Chondrocyte (in vitro differentiated cells): ENCODE measurements at regions not wholly inside any gene's neighbourhood (a gene's known extent, or its start where the extent isn't known, plus 50 kb on each side); places are given as distances from the start of the nearest gene placed in this dataset.

ENCODE experiments used
- DNase-seq: peaks from one replicate; pipeline ENCODE4 v3.0.0; 2021; ENCODE audit warnings: mixed read lengths, low spot score
- H3K27ac Mint-ChIP-seq: one replicate; pipeline ENCODE4 v1.8.0; 2021; ENCODE audit warnings: mild to moderate bottlenecking, moderate library complexity, mixed read lengths; ENCODE audit not compliant: unreplicated experiment
- H3K27me3 Mint-ChIP-seq: 2 replicates; pipeline ENCODE4 v1.8.0; 2021; ENCODE audit warnings: low read depth, mixed read lengths
- H3K36me3 Mint-ChIP-seq: 2 replicates; pipeline ENCODE4 v1.8.0; 2021; ENCODE audit warnings: low read depth, mixed read lengths
- H3K4me1 Mint-ChIP-seq: 2 replicates; pipeline ENCODE4 v1.8.0; 2021; ENCODE audit warnings: low read depth, mild to moderate bottlenecking, mixed read lengths
- H3K4me3 Mint-ChIP-seq: one replicate; pipeline ENCODE4 v1.8.0; 2021; ENCODE audit warnings: mild to moderate bottlenecking, moderate library complexity, mixed read lengths; ENCODE audit not compliant: unreplicated experiment
- H3K9me3 Mint-ChIP-seq: 2 replicates; pipeline ENCODE4 v1.8.0; 2021; ENCODE audit warnings: low read depth, mixed read lengths
- CTCF ChIP-seq: fragments of 200-600 bp; sonication (generic); IDR thresholded peaks from 2 replicates; pipeline ENCODE4 v1.5.0; 2021; ENCODE audit warnings: antibody characterized with exemption, mild to moderate bottlenecking, moderate library complexity

- no peak for DNase-seq
These were observed 97.9 kb upstream of the FAR2 start for GRCh38 chr12:29051221-29051620.

GRCh38 chr12:29053567-29053966 is 95.5 kb upstream of the FAR2 start:
- no peak for DNase-seq
- peaks cover 6% of the 10 kb centered on the region for H3K9me3 Mint-ChIP-seq
- H3K36me3 Mint-ChIP-seq = no peaks in the 10 kb centered on the region
- H3K27me3 Mint-ChIP-seq = no peaks in the 10 kb centered on the region
- H3K4me1 Mint-ChIP-seq = no peaks in the 10 kb centered on the region
- H3K27ac Mint-ChIP-seq = no peak overlapping the region
- TF ChIP-seq CTCF = no peak
- H3K4me3 Mint-ChIP-seq = no peak overlapping the region

More at GRCh38 chr12:29051221-29051620, 97.9 kb upstream of the FAR2 start:
- peaks cover 15% of the 10 kb centered on the region for H3K9me3 Mint-ChIP-seq
- H3K4me1 Mint-ChIP-seq = no peaks in the 10 kb centered on the region
- H3K4me3 Mint-ChIP-seq = no peak overlapping the region
- H3K36me3 Mint-ChIP-seq = peaks cover 3% of the 10 kb centered on the region
- no peak overlapping the region for H3K27ac Mint-ChIP-seq
- no peak for TF ChIP-seq CTCF
- H3K27me3 Mint-ChIP-seq = no peaks in the 10 kb centered on the region

GRCh38 chr12:29054858-29055663 is 94.0 kb upstream of the FAR2 start:
- H3K36me3 Mint-ChIP-seq = no peaks in the 10 kb centered on the region
- no peak for TF ChIP-seq CTCF
- no peaks in the 10 kb centered on the region for H3K27me3 Mint-ChIP-seq
- peaks cover 3% of the 10 kb centered on the region for H3K9me3 Mint-ChIP-seq
- H3K27ac Mint-ChIP-seq = no peak overlapping the region
- H3K4me3 Mint-ChIP-seq = no peak overlapping the region
- no peak for DNase-seq
- H3K4me1 Mint-ChIP-seq = no peaks in the 10 kb centered on the region

- TF ChIP-seq CTCF = no peak
- no peak overlapping the region for H3K27ac Mint-ChIP-seq
- DNase-seq = no peak
- H3K27me3 Mint-ChIP-seq = no peaks in the 10 kb centered on the region
- H3K36me3 Mint-ChIP-seq = peaks cover 2% of the 10 kb centered on the region
- peaks cover 5% of the 10 kb centered on the region for H3K9me3 Mint-ChIP-seq
- no peaks in the 10 kb centered on the region for H3K4me1 Mint-ChIP-seq
- no peak overlapping the region for H3K4me3 Mint-ChIP-seq
These were observed 83.0 kb upstream of the FAR2 start for GRCh38 chr12:29066011-29066588.

GRCh38 chr12:29067430-29067829 is 81.6 kb upstream of the FAR2 start:
- no peak for TF ChIP-seq CTCF
- H3K4me3 Mint-ChIP-seq = no peak overlapping the region
- DNase-seq = no peak
- no peak overlapping the region for H3K27ac Mint-ChIP-seq
- H3K36me3 Mint-ChIP-seq = no peaks in the 10 kb centered on the region
- H3K27me3 Mint-ChIP-seq = no peaks in the 10 kb centered on the region
- H3K4me1 Mint-ChIP-seq = no peaks in the 10 kb centered on the region
- H3K9me3 Mint-ChIP-seq = no peaks in the 10 kb centered on the region
